ENCODE measurements at regions not wholly inside any gene's neighbourhood (a gene's known extent, or its start where the extent isn't known, plus 50 kb on each side); places are given as distances from the start of the nearest gene placed in this dataset.

DNA sequence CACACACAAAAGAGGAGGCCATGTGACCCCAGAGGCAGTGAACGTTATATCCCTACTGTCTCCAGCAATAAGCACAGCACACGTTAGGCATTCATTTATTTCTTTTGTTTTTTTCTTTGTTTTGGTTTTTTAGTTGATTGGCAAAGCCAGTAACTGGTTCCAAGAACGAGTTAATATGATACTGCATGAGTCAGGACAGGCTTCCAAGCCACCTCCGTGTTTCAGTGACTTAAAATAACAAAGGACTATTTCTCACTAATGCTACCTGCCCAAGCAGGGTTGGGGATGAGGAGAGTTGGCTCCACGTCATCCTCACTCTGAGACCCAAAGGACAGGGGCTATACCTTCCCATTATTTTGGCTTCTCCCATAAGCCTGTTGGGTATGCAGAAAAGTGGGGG is 130.5 kb downstream of the ST8SIA2 start:
- TF ChIP-seq FOXP2 (optimal IDR thresholded peaks at IDR 0.05; ENCODE audit: control extremely low read depth, extremely low read length, insufficient read depth) (no peak), EZH2 (IDR thresholded peaks at IDR 0.05) (no peak), POLR2AphosphoS5 (IDR thresholded peaks at IDR 0.05; ENCODE audit: borderline replicate concordance, low read depth, low read length) (no peak)
